Heart left ventricle (tissue), 16 donors: ENCODE measurements at regions not wholly inside any gene's neighbourhood (a gene's known extent, or its start where the extent isn't known, plus 50 kb on each side); places are given as distances from the start of the nearest gene placed in this dataset.

Experiments
- ATAC-seq, 4 donors: fragments of 200-7000 bp; cut with Tn5 transposase; one replicate each; pipeline ENCODE4 v1.9.1; 2020 to 2022; ENCODE audit warnings: moderate library complexity in 4 of 4, mild to moderate bottlenecking in 3 of 4, moderate number of reproducible peaks in 1 of 4
- DNase-seq, 5 donors: peaks; one replicate each; pipeline ENCODE4 v3.0.0-alpha.2; 2020
- H3K27ac ChIP-seq, 12 donors: fragments of 200-600 bp; sonication (generic) in 4 of 12; one replicate each; pipeline versions ENCODE4 v1.5.0 to v1.8.0; 2016 to 2022; ENCODE audit warnings: mild to moderate bottlenecking in 2 of 12
- H3K27me3 ChIP-seq, 9 donors: fragments of 200-600 bp; sonication (generic) in 2 of 9; one replicate each; pipeline versions ENCODE4 v1.5.1 to v1.8.0; 2016 to 2022; ENCODE audit warnings: mild to moderate bottlenecking in 3 of 9
- H3K36me3 ChIP-seq, 9 donors: fragments of 200-600 bp; sonication (generic) in 2 of 9; one replicate each; pipeline versions ENCODE4 v1.5.0 to v1.8.0; 2018 to 2022; ENCODE audit warnings: mild to moderate bottlenecking in 2 of 9
- H3K4me1 ChIP-seq, 12 donors: fragments of 200-600 bp; sonication (generic) in 4 of 12; one replicate each; pipeline versions ENCODE4 v1.5.0 to v1.8.0; 2016 to 2022; ENCODE audit warnings: mild to moderate bottlenecking in 3 of 12
- H3K4me3 ChIP-seq, 12 donors: fragments of 200-600 bp; sonication (generic) in 4 of 12; one replicate each; pipeline versions ENCODE4 v1.5.0 to v1.8.0; 2017 to 2022; ENCODE audit warnings: mild to moderate bottlenecking in 9 of 12, moderate library complexity in 4 of 12
- H3K9me3 ChIP-seq, 12 donors: fragments of 200-600 bp; sonication (generic) in 4 of 12; one replicate each; pipeline versions ENCODE4 v1.5.0 to v1.8.0; 2016 to 2022; ENCODE audit warnings: mild to moderate bottlenecking in 1 of 12
- CTCF ChIP-seq, 12 donors: fragments of 200-600 bp; sonication (generic) in 4 of 12; IDR thresholded peaks; one replicate each; pipeline versions ENCODE4 v1.5.0 to v1.8.0; 2018 to 2022; ENCODE audit warnings: antibody characterized with exemption in 12 of 12, mild to moderate bottlenecking in 5 of 12
- POLR2A ChIP-seq, 2 donors: fragments of 450-650 bp; IDR thresholded peaks; one replicate each; pipeline ENCODE4 v1.6.1; 2017; ENCODE audit warnings: antibody characterized with exemption in 2 of 2, mild to moderate bottlenecking in 2 of 2, moderate library complexity in 2 of 2
- WGBS, 4 donors: extraction: QIAGEN DNeasy Blood & Tissue Kit in 2 of 4; methylation state at CpG; one replicate each; pipeline versions ENCODE4 v1.1.5 to v1.1.7; 2013 to 2018; 5-methylcytosine and 5-hydroxymethylcytosine counted together
- intact Hi-C, 10 donors: fragments of 100-400 bp; cut with DNase I; formaldehyde crosslinking; loops; one replicate each; pipeline versions ENCODE4 v1.11.1 to v1.14.2; 2022
- donor health status: ischemic (EF 13 %, LVEDD 7.1; RV severe dilation, severe dysfunction).
- donor health status: healthy with polysubstance abuse.
- donor health status: DM: no; HTN: yes; CAD: no.
- donor health status: DM: no; HTN: no; CAD: no.
- donor health status: ischemic (EF 25% LVEDD 6.9; RV normal size, moderate dysfunction).
- donor health status: ischemic (EF 25% LVEDD 5.7; RV mildly dilated, moderate dysfunction).
- donor health status: healthy.
- donor health status: DM: yes; HTN: yes; CAD: no.
- donor health status: ischemic (EF 35%, LVEDD 5.7; RV mildly dilated, moderate dysfunction).
- donor health status: nonischemic (EF 11% LVEDD 7.7; RV severe dilation, severe dysfunction).
- donor health status: DM: yes; HTN: yes; CAD: no.
- donor health status: PGD.
- donor health status: ischemic (EF 29% LVEDD 5.4; RV normal size, mild dysfunction).
- donor health status: nonischemic (EF 23%, LVEDD 6.1; RV moderate dilation, normal function).

- no peak for DNase-seq
- H3K4me1 ChIP-seq, result no peaks in the 10 kb centered on the region
- H3K4me3 ChIP-seq, result no peak overlapping the region
- peaks cover 0 to 3% (median 0%) of the 10 kb centered on the region in 12 donors for H3K9me3 ChIP-seq
- peaks cover 0 to under 1% (median 0%) of the 10 kb centered on the region in 9 donors for H3K27me3 ChIP-seq
- ATAC-seq, result no peak
- 40 to 61% (median 52%) methylated on average over 5 of the region's 5 CpGs for WGBS, 4 donors
- no peak for TF ChIP-seq POLR2A (IDR thresholded peaks at IDR 0.05)
- intact Hi-C loops, result no loop called here
- no peaks in the 10 kb centered on the region for H3K36me3 ChIP-seq
- H3K27ac ChIP-seq, result no peak overlapping the region
These were observed 172.7 kb upstream of the GDF10 start for GRCh38 chr10:47127188-47127785.

GRCh38 chr10:47130491-47130890 lies 169.5 kb upstream of the GDF10 start:
- H3K4me1 ChIP-seq, result no peaks in the 10 kb centered on the region
- no peak overlapping the region for H3K4me3 ChIP-seq
- no peaks in the 10 kb centered on the region for H3K27me3 ChIP-seq
- no peak for ATAC-seq
- H3K27ac ChIP-seq, result no peak overlapping the region
- DNase-seq, result no peak
- peaks cover 0 to 3% (median 0%) of the 10 kb centered on the region in 12 donors for H3K9me3 ChIP-seq
- TF ChIP-seq CTCF (IDR thresholded peaks at IDR 0.05) (no peak), POLR2A (IDR thresholded peaks at IDR 0.05) (no peak)
- intact Hi-C loops, result no loop called here
- H3K36me3 ChIP-seq, result no peaks in the 10 kb centered on the region

GRCh38 chr10:47133871-47134570 lies 166.0 kb upstream of the GDF10 start:
- no peak for DNase-seq
- Histone ChIP-seq H3K27ac (peak overlapping the region in 1 of 12 donors; percentile 17), H3K36me3 (no peaks in the 10 kb centered on the region), H3K4me1 (no peaks in the 10 kb centered on the region), H3K27me3 (no peaks in the 10 kb centered on the region), H3K9me3 (no peaks in the 10 kb centered on the region), H3K4me3 (no peak overlapping the region)
- intact Hi-C loops, result no loop called here
- WGBS, 4 donors, result 71 to 85% (median 73%) methylated on average over 6 of the region's 6 CpGs
- ATAC-seq, result no peak
- TF ChIP-seq CTCF (IDR thresholded peaks at IDR 0.05) (no peak), POLR2A (IDR thresholded peaks at IDR 0.05) (no peak)

GRCh38 chr10:47136866-47137265 lies 163.1 kb upstream of the GDF10 start:
- no peak overlapping the region for H3K27ac ChIP-seq
- DNase-seq (no peak), ATAC-seq (no peak)
- TF ChIP-seq POLR2A (IDR thresholded peaks at IDR 0.05), result no peak
- no peak for TF ChIP-seq CTCF (IDR thresholded peaks at IDR 0.05)
- H3K36me3 ChIP-seq, result no peaks in the 10 kb centered on the region
- no peak overlapping the region for H3K4me3 ChIP-seq
- H3K27me3 ChIP-seq, result peaks cover 0 to 2% (median 0%) of the 10 kb centered on the region in 9 donors
- intact Hi-C loops, result no loop called here
- no peaks in the 10 kb centered on the region for H3K9me3 ChIP-seq
- no peaks in the 10 kb centered on the region for H3K4me1 ChIP-seq
- WGBS, 4 donors, result 77 to 94% (median 90%) methylated on average over 3 of the region's 3 CpGs
